ENCODE measurements at regions not wholly inside any gene's neighbourhood (a gene's known extent, or its start where the extent isn't known, plus 50 kb on each side); places are given as distances from the start of the nearest gene placed in this dataset.

DNA sequence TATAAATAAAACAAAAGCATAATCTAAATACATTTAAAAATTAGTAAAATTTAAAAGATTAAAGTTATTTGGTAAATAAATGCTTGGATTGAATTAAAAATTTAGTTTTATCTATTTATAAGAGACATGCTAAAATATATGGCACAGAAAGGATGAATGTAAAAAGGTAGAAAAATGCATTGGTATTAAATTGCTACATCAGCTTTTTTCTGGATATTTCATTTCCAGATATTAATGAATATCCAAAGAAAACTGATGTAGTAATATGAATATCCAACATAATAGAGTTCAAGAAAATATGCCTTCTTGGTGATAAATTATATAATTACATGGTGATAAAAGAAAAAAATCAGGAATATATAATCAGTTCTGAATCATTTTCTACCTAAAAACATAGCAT, 1743.9 kb downstream of the RPA4 start:
- TF ChIP-seq, protein P1, sequence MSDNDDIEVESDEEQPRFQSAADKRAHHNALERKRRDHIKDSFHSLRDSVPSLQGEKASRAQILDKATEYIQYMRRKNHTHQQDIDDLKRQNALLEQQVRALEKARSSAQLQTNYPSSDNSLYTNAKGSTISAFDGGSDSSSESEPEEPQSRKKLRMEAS (IDR thresholded peaks at IDR 0.05), result no peak
- TF ChIP-seq, protein P2, sequence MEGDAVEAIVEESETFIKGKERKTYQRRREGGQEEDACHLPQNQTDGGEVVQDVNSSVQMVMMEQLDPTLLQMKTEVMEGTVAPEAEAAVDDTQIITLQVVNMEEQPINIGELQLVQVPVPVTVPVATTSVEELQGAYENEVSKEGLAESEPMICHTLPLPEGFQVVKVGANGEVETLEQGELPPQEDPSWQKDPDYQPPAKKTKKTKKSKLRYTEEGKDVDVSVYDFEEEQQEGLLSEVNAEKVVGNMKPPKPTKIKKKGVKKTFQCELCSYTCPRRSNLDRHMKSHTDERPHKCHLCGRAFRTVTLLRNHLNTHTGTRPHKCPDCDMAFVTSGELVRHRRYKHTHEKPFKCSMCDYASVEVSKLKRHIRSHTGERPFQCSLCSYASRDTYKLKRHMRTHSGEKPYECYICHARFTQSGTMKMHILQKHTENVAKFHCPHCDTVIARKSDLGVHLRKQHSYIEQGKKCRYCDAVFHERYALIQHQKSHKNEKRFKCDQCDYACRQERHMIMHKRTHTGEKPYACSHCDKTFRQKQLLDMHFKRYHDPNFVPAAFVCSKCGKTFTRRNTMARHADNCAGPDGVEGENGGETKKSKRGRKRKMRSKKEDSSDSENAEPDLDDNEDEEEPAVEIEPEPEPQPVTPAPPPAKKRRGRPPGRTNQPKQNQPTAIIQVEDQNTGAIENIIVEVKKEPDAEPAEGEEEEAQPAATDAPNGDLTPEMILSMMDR (IDR thresholded peaks at IDR 0.05 in 2 of 3, conservative IDR thresholded peaks at IDR 0.05 in 1 of 3; ENCODE audit: borderline replicate concordance in 1 of 3, insufficient read depth in 1 of 3, low read depth in 2 of 3, low read length in 2 of 3), result no peak

Measured in HCT116 (cell line).